ENCODE measurements at regions not wholly inside any gene's neighbourhood (a gene's known extent, or its start where the extent isn't known, plus 50 kb on each side); places are given as distances from the start of the nearest gene placed in this dataset.

DNA sequence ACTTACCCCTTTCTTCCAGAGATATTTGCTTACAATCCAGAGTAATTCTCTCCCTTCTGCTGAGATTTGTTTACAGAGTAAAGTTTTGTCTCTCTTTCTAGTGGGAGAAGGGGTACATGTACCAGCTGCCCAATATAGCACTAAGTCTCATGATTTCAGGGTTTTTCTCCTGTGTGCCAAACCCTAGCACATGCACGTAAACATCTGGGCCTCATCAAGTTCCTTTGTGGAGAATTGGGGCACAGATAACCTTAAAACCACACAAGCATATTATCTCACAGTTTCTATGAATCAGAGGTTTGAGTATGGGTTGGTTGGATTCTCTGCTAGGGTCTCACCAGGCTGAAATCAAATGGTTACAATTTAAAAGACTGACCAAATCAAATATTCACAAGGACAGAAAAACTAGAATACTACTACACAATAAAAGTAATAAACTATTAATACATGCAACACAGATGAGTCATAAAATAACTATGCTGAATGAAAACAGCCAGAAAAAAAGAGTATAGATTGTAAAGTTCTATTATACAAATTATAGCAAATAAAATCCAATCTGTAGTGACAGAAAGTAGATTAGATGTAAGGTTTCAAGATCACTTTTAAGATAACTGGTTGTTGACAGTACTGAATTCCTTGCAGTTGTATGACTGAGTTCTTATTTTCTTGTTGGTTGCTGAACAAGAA lies 347.4 kb upstream of the PTBP2 start:
- no peak overlapping the region for H3K4me3 ChIP-seq (ENCODE audit: low read depth in 1 of 5, low read length in 5 of 5)
- H3K27ac ChIP-seq (ENCODE audit: low read depth, low read length), result no peak overlapping the region
- no peaks in the 10 kb centered on the region for H3K36me3 ChIP-seq (ENCODE audit: control insufficient read depth in 5 of 5, insufficient read depth in 5 of 5, low read length in 5 of 5)
- peaks cover 0 to 5% (median 3%) of the 10 kb centered on the region in 5 donors for H3K4me1 ChIP-seq (ENCODE audit: control insufficient read depth in 5 of 5, insufficient read depth in 5 of 5, low read length in 5 of 5)
- H3K27me3 ChIP-seq (ENCODE audit: control insufficient read depth in 5 of 5, insufficient read depth in 4 of 5, low read length in 5 of 5), result no peaks in the 10 kb centered on the region
- no peak overlapping the region for H3K9ac ChIP-seq (ENCODE audit: low read length in 5 of 5)
- H3K9me3 ChIP-seq (ENCODE audit: control insufficient read depth in 5 of 5, low read length in 5 of 5), result no peaks in the 10 kb centered on the region

GRCh38 chr1:96376846-96377245 lies 344.7 kb upstream of the PTBP2 start:
- Histone ChIP-seq H3K36me3 (ENCODE audit: control insufficient read depth in 5 of 5, insufficient read depth in 5 of 5, low read length in 5 of 5) (no peaks in the 10 kb centered on the region), H3K9me3 (ENCODE audit: control insufficient read depth in 5 of 5, low read length in 5 of 5) (no peaks in the 10 kb centered on the region), H3K9ac (ENCODE audit: low read length in 5 of 5) (no peak overlapping the region), H3K27ac (ENCODE audit: low read depth, low read length) (no peak overlapping the region), H3K27me3 (ENCODE audit: control insufficient read depth in 5 of 5, insufficient read depth in 4 of 5, low read length in 5 of 5) (no peaks in the 10 kb centered on the region), H3K4me3 (ENCODE audit: low read depth in 1 of 5, low read length in 5 of 5) (no peak overlapping the region), H3K4me1 (ENCODE audit: control insufficient read depth in 5 of 5, insufficient read depth in 5 of 5, low read length in 5 of 5) (peaks cover 0 to 5% (median 3%) of the 10 kb centered on the region in 5 donors)

DNA sequence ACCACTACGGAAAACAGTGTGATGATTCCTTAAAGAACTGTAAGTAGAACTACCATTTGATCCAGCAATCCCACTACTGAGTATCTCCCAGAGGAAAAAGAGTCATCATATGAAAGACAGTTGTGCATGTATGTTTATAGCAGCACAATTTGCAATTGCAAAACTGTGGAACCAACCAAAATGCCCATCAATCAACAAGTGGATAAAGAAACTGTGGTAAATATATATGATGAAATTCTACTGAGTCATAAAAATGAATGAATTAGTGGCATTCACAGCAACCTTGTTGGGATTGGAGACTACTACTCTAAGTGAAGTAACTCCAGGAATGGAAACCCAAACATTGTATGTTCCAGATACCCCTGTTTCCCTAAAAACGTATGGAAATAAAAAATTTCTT lies 337.0 kb upstream of the PTBP2 start:
- peaks cover 0 to 5% (median 0%) of the 10 kb centered on the region in 5 donors for H3K9me3 ChIP-seq (ENCODE audit: control insufficient read depth in 5 of 5, low read length in 5 of 5)
- no peak overlapping the region for H3K4me3 ChIP-seq (ENCODE audit: low read depth in 1 of 5, low read length in 5 of 5)
- H3K36me3 ChIP-seq (ENCODE audit: control insufficient read depth in 5 of 5, insufficient read depth in 5 of 5, low read length in 5 of 5), result no peaks in the 10 kb centered on the region
- no peak overlapping the region for H3K9ac ChIP-seq (ENCODE audit: low read length in 5 of 5)
- no peaks in the 10 kb centered on the region for H3K27me3 ChIP-seq (ENCODE audit: control insufficient read depth in 5 of 5, insufficient read depth in 4 of 5, low read length in 5 of 5)
- H3K4me1 ChIP-seq (ENCODE audit: control insufficient read depth in 5 of 5, insufficient read depth in 5 of 5, low read length in 5 of 5), result no peaks in the 10 kb centered on the region
- no peak overlapping the region for H3K27ac ChIP-seq (ENCODE audit: low read depth, low read length)

DNA sequence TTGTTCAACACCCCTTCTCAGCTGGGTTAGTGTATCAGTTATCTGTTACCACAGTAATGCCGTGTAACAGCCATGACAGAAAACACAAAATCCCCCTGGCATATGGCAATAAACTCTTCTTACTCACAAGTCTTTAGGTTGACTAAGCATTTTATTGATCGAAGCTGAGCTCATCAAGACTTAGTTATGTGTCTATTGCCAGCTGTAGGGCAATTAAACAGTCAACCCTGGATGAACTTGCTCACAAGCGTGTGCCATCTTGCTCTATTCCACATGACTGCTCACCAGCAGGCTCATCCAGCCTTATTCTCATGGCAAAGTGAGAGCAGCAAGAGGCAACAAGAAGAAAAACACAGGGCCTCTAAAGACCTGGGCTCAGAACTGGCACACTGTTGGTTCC lies 333.8 kb upstream of the PTBP2 start:
- Histone ChIP-seq H3K36me3 (ENCODE audit: control insufficient read depth in 5 of 5, insufficient read depth in 5 of 5, low read length in 5 of 5) (no peaks in the 10 kb centered on the region), H3K27me3 (ENCODE audit: control insufficient read depth in 5 of 5, insufficient read depth in 4 of 5, low read length in 5 of 5) (no peaks in the 10 kb centered on the region), H3K4me1 (ENCODE audit: control insufficient read depth in 5 of 5, insufficient read depth in 5 of 5, low read length in 5 of 5) (no peaks in the 10 kb centered on the region)

DNA sequence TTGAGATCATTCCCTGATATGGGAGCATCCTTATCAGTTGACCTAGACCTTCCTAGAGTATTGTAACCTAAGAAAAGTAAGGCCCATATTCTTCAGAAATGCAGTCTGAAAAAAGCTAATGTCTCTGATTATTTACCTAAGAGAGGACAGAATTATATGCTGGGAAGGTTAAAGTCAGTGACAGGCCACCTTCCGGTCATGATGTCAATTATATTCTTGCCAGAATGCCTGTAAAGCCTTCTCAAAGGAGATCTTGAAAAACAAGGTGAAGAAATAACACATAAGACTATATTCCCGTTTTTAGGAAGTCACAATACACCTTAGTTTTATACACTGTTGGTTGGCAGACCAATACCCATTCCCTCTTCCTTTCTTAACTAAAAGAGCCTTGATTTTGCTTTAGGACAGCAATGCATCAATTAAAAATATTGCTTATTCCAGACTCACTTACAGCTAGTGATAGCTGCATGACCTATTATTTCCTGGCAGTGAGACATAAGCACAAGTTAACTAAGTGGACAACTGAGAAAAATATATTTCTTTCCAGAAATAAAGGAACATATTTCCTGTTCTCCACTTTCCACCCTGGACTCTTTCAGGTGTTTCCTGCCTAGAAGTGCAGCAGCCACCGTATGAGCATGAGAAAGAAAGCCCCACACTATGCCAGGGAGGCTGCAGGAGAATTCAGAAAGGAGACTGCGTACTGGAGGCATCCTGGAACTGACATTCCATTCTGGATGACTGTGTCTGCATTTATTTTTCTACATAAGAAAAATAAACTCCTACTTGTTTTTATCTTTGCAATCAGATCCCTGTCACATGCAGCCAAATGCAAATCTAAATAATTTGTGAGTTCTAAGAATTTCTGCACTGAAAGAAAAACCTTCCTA lies 332.9 kb upstream of the PTBP2 start:
- no peak overlapping the region for H3K4me3 ChIP-seq (ENCODE audit: low read depth in 1 of 5, low read length in 5 of 5)
- no peaks in the 10 kb centered on the region for H3K27me3 ChIP-seq (ENCODE audit: control insufficient read depth in 5 of 5, insufficient read depth in 4 of 5, low read length in 5 of 5)

More for the DNA sequence above, 333.8 kb upstream of the PTBP2 start:
- Histone ChIP-seq H3K9ac (ENCODE audit: low read length in 5 of 5) (no peak overlapping the region), H3K27ac (ENCODE audit: low read depth, low read length) (no peak overlapping the region), H3K9me3 (ENCODE audit: control insufficient read depth in 5 of 5, low read length in 5 of 5) (peaks cover 0 to 5% (median 0%) of the 10 kb centered on the region in 5 donors), H3K4me3 (ENCODE audit: low read depth in 1 of 5, low read length in 5 of 5) (no peak overlapping the region)

GRCh38 chr1:96400089-96400488 lies 321.5 kb upstream of the PTBP2 start:
- Histone ChIP-seq H3K27ac (ENCODE audit: low read depth, low read length) (no peak overlapping the region), H3K36me3 (ENCODE audit: control insufficient read depth in 5 of 5, insufficient read depth in 5 of 5, low read length in 5 of 5) (no peaks in the 10 kb centered on the region), H3K4me3 (ENCODE audit: low read depth in 1 of 5, low read length in 5 of 5) (no peak overlapping the region), H3K9ac (ENCODE audit: low read length in 5 of 5) (no peak overlapping the region), H3K4me1 (ENCODE audit: control insufficient read depth in 5 of 5, insufficient read depth in 5 of 5, low read length in 5 of 5) (no peaks in the 10 kb centered on the region), H3K27me3 (ENCODE audit: control insufficient read depth in 5 of 5, insufficient read depth in 4 of 5, low read length in 5 of 5) (no peaks in the 10 kb centered on the region), H3K9me3 (ENCODE audit: control insufficient read depth in 5 of 5, low read length in 5 of 5) (no peaks in the 10 kb centered on the region)

More for the DNA sequence above, 332.9 kb upstream of the PTBP2 start:
- Histone ChIP-seq H3K9me3 (ENCODE audit: control insufficient read depth in 5 of 5, low read length in 5 of 5) (no peaks in the 10 kb centered on the region), H3K4me1 (ENCODE audit: control insufficient read depth in 5 of 5, insufficient read depth in 5 of 5, low read length in 5 of 5) (no peaks in the 10 kb centered on the region), H3K36me3 (ENCODE audit: control insufficient read depth in 5 of 5, insufficient read depth in 5 of 5, low read length in 5 of 5) (no peaks in the 10 kb centered on the region), H3K27ac (ENCODE audit: low read depth, low read length) (no peak overlapping the region), H3K9ac (ENCODE audit: low read length in 5 of 5) (no peak overlapping the region)

GRCh38 chr1:96409087-96409486 lies 312.5 kb upstream of the PTBP2 start:
- no peaks in the 10 kb centered on the region for H3K27me3 ChIP-seq (ENCODE audit: control insufficient read depth in 5 of 5, insufficient read depth in 4 of 5, low read length in 5 of 5)
- H3K4me3 ChIP-seq (ENCODE audit: low read depth in 1 of 5, low read length in 5 of 5), result no peak overlapping the region
- no peak overlapping the region for H3K27ac ChIP-seq (ENCODE audit: low read depth, low read length)
- no peak overlapping the region for H3K9ac ChIP-seq (ENCODE audit: low read length in 5 of 5)
- H3K4me1 ChIP-seq (ENCODE audit: control insufficient read depth in 5 of 5, insufficient read depth in 5 of 5, low read length in 5 of 5), result no peaks in the 10 kb centered on the region
- H3K36me3 ChIP-seq (ENCODE audit: control insufficient read depth in 5 of 5, insufficient read depth in 5 of 5, low read length in 5 of 5), result no peaks in the 10 kb centered on the region
- peaks cover 0 to 4% (median 0%) of the 10 kb centered on the region in 5 donors for H3K9me3 ChIP-seq (ENCODE audit: control insufficient read depth in 5 of 5, low read length in 5 of 5)

GRCh38 chr1:96409689-96410088 lies 311.9 kb upstream of the PTBP2 start:
- Histone ChIP-seq H3K27ac (ENCODE audit: low read depth, low read length) (no peak overlapping the region), H3K9me3 (ENCODE audit: control insufficient read depth in 5 of 5, low read length in 5 of 5) (peaks cover 0 to 4% (median 0%) of the 10 kb centered on the region in 5 donors), H3K27me3 (ENCODE audit: control insufficient read depth in 5 of 5, insufficient read depth in 4 of 5, low read length in 5 of 5) (no peaks in the 10 kb centered on the region), H3K36me3 (ENCODE audit: control insufficient read depth in 5 of 5, insufficient read depth in 5 of 5, low read length in 5 of 5) (no peaks in the 10 kb centered on the region), H3K4me3 (ENCODE audit: low read depth in 1 of 5, low read length in 5 of 5) (no peak overlapping the region), H3K4me1 (ENCODE audit: control insufficient read depth in 5 of 5, insufficient read depth in 5 of 5, low read length in 5 of 5) (no peaks in the 10 kb centered on the region), H3K9ac (ENCODE audit: low read length in 5 of 5) (no peak overlapping the region)

DNA sequence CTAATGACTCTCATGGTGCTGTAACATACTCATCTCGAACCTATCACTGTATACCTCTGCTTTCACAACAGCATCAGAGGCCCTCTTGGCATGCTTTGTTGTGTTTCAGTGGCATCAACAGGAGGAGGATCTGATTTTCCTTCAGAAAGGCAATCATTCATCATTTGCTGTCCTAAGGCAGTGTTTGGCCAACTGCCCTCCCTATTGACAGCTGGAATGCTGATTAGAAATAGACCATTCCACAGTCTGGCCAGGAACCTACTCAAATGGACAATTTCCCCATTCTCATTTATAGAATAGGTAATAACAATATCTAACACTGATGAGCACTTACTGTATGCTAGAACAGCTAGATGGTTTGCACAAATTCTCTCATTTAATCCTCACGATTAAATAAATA lies 310.6 kb upstream of the PTBP2 start:
- H3K27me3 ChIP-seq (ENCODE audit: control insufficient read depth in 5 of 5, insufficient read depth in 4 of 5, low read length in 5 of 5), result peaks cover 0 to 2% (median 0%) of the 10 kb centered on the region in 5 donors

DNA sequence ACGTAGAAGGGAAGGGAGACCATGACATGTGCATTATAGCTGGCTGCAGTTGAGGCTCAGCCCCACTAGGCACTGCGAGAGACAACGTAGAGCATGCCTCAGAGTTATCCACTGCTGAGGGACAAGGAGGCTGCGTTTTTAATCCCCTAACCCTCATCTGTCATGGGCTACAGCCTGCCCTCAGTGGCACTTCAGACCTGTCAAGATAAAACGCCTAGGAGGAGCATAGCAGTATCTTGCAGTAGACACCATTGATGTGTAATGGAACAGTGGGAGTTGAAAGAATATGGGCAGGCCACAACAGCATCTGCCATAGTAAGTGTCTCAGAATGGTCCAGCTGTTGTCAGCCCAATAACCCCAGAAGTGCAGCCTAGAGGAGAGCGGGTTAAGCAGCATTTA lies 307.0 kb upstream of the PTBP2 start:
- Histone ChIP-seq H3K4me3 (ENCODE audit: low read depth in 1 of 5, low read length in 5 of 5) (no peak overlapping the region), H3K9ac (ENCODE audit: low read length in 5 of 5) (no peak overlapping the region), H3K4me1 (ENCODE audit: control insufficient read depth in 5 of 5, insufficient read depth in 5 of 5, low read length in 5 of 5) (peaks cover 0 to 14% (median 10%) of the 10 kb centered on the region in 5 donors), H3K36me3 (ENCODE audit: control insufficient read depth in 5 of 5, insufficient read depth in 5 of 5, low read length in 5 of 5) (no peaks in the 10 kb centered on the region), H3K9me3 (ENCODE audit: control insufficient read depth in 5 of 5, low read length in 5 of 5) (peaks cover 0 to 3% (median 0%) of the 10 kb centered on the region in 5 donors), H3K27me3 (ENCODE audit: control insufficient read depth in 5 of 5, insufficient read depth in 4 of 5, low read length in 5 of 5) (peaks cover 0 to 4% (median 0%) of the 10 kb centered on the region in 5 donors), H3K27ac (ENCODE audit: low read depth, low read length) (no peak overlapping the region)

More for the DNA sequence above, 310.6 kb upstream of the PTBP2 start:
- Histone ChIP-seq H3K4me3 (ENCODE audit: low read depth in 1 of 5, low read length in 5 of 5) (no peak overlapping the region), H3K36me3 (ENCODE audit: control insufficient read depth in 5 of 5, insufficient read depth in 5 of 5, low read length in 5 of 5) (no peaks in the 10 kb centered on the region), H3K4me1 (ENCODE audit: control insufficient read depth in 5 of 5, insufficient read depth in 5 of 5, low read length in 5 of 5) (peaks cover 0 to 3% (median under 1%) of the 10 kb centered on the region in 5 donors), H3K9ac (ENCODE audit: low read length in 5 of 5) (no peak overlapping the region), H3K9me3 (ENCODE audit: control insufficient read depth in 5 of 5, low read length in 5 of 5) (peaks cover 0 to 4% (median 0%) of the 10 kb centered on the region in 5 donors), H3K27ac (ENCODE audit: low read depth, low read length) (no peak overlapping the region)
